ENCODE measurements at regions not wholly inside any gene's neighbourhood (a gene's known extent, or its start where the extent isn't known, plus 50 kb on each side); places are given as distances from the start of the nearest gene placed in this dataset.
A peak's percentile ranks its signal among the peaks of the same experiment; 100 is the strongest.
"Not testable (repeated sequence)": the region's sequence is repeated elsewhere in the genome, so short reads cannot be mapped to it uniquely, and the experiment has no call there.

DNA sequence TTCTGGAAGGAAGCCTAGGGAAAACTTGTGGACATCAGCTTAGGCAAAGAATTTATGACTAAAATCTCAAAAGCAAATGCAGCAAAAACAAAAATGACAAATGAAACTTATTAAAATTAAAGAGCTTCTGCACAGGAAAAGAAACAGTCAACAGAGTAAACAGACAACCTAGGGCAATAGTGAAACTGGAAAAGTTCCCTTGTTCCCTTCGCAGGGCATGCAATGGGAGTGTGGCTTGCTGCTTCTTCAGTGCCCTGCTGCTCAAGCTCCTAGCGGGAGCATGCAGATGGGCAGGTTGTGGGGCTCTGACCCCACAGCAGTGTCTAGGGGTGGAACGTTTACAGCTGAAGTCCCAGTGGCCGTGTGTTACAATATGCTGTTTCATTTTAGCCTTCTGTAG is 1797.4 kb downstream of the NCAM2 start:
- 69% methylated on average over 4 of the region's 4 CpGs for WGBS (ENCODE audit: insufficient coverage)
- no peak for DNase-seq
- Histone ChIP-seq H3K4me3 (ENCODE audit: low read length) (no peak overlapping the region), H3K27me3 (ENCODE audit: control insufficient read depth, insufficient read depth, low read length) (no peaks in the 10 kb centered on the region), H3K36me3 (ENCODE audit: control insufficient read depth, insufficient read depth, low read length) (no peaks in the 10 kb centered on the region), H3K4me1 (ENCODE audit: control insufficient read depth, insufficient read depth, low read length) (no peaks in the 10 kb centered on the region), H3K9me3 (replicated peaks; ENCODE audit: control insufficient read depth, low read depth, low read length) (no peaks in the 10 kb centered on the region), H3K27ac (ENCODE audit: low read length) (no peak overlapping the region)

DNA sequence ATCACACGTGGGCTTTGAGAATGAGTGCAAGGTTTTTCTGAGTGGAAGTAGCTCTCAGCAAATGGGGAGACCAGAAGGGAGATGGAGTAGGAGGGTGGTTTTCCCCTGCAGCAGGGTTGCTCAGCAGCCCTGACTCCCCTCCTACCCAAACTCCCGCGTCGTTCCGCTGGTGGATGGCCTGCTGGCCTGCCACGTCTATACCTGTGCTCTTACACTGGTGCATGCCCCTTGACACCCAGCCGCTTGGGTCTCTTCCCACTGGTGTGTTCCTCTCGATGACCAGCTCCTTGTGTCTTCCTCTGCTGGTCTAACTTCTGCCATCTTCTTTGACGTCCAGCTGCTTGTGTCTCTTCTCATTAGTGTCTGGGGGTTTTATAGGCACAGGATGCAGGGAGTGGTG is 1797.9 kb downstream of the NCAM2 start:
- Histone ChIP-seq H3K27ac (ENCODE audit: low read length) (no peak overlapping the region), H3K27me3 (ENCODE audit: control insufficient read depth, insufficient read depth, low read length) (no peaks in the 10 kb centered on the region), H3K36me3 (ENCODE audit: control insufficient read depth, insufficient read depth, low read length) (no peaks in the 10 kb centered on the region), H3K4me1 (ENCODE audit: control insufficient read depth, insufficient read depth, low read length) (no peaks in the 10 kb centered on the region), H3K9me3 (replicated peaks; ENCODE audit: control insufficient read depth, low read depth, low read length) (no peaks in the 10 kb centered on the region), H3K4me3 (ENCODE audit: low read length) (no peak overlapping the region)
- 91% methylated on average over 4 of the region's 9 CpGs for WGBS (ENCODE audit: insufficient coverage)
- DNase-seq: no peak

DNA sequence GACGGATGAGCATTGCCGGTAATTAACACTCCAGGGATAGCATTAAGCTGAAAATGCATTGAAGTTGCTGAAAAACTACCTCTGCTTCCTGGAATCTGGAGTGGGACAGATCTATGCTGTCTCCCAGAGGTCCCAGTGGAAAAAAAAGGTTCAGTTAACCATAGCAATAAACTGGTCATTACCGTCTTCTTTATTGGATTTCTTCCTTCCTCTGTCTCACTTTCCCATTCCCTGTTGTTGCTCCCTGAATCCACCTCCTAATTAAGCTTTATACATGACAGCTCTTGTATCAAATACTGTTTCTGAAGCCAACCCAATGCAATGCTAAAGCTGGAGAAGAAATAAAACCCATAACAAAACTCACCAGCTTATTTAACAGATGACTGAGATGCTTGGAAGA is 1805.9 kb downstream of the NCAM2 start:
- Histone ChIP-seq H3K27me3 (ENCODE audit: control insufficient read depth, insufficient read depth, low read length) (no peaks in the 10 kb centered on the region), H3K4me3 (ENCODE audit: low read length) (no peak overlapping the region), H3K36me3 (ENCODE audit: control insufficient read depth, insufficient read depth, low read length) (no peaks in the 10 kb centered on the region), H3K27ac (ENCODE audit: low read length) (no peak overlapping the region), H3K9me3 (replicated peaks; ENCODE audit: control insufficient read depth, low read depth, low read length) (no peaks in the 10 kb centered on the region), H3K4me1 (ENCODE audit: control insufficient read depth, insufficient read depth, low read length) (no peaks in the 10 kb centered on the region)
- DNase-seq: peak; percentile 56
- WGBS (ENCODE audit: insufficient coverage): 60% methylated on average over 1 of the region's 3 CpGs

DNA sequence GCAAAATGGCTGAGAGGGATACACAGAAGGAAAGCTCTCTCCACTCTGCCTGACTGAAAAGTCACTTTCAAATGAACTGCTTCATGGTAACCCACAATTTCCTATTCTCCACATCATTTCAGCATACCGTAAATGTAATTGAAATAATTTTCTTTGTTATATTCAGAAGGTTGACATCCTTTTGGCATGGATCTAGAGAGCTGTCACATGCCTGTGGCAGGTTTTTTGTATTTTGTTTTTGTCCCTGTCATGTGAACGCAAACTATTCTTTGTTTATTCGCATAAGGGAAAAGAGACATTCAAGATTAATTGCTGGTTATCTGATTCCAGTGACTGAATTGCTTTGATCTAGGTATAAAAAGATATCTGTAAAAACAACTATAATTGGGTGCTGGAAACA is 1808.1 kb downstream of the NCAM2 start:
- Histone ChIP-seq H3K27ac (ENCODE audit: low read length) (no peak overlapping the region), H3K4me3 (ENCODE audit: low read length) (no peak overlapping the region), H3K9me3 (replicated peaks; ENCODE audit: control insufficient read depth, low read depth, low read length) (no peaks in the 10 kb centered on the region), H3K36me3 (ENCODE audit: control insufficient read depth, insufficient read depth, low read length) (no peaks in the 10 kb centered on the region), H3K4me1 (ENCODE audit: control insufficient read depth, insufficient read depth, low read length) (no peaks in the 10 kb centered on the region), H3K27me3 (ENCODE audit: control insufficient read depth, insufficient read depth, low read length) (no peaks in the 10 kb centered on the region)
- 83% methylated on average over 1 of the region's 3 CpGs for WGBS (ENCODE audit: insufficient coverage)
- DNase-seq: no peak

DNA sequence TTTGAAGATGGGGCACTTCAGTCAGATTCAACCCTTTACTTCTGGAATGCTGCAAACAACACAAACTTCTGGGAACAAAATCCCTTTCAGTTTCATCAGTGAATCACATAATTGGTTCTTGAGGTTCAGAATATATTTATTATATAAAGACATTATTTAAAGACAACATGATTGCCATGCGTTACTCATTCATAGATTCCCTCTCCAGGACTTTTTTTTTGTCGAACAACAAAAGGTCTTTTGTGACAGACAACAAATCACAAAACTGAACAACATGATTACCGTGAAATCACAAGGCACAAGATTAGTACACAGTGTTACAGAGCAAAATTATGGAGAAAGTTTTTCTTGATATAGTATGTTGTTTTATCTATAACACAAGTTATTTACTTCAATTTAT is 1815.0 kb downstream of the NCAM2 start:
- Histone ChIP-seq H3K9me3 (replicated peaks; ENCODE audit: control insufficient read depth, low read depth, low read length) (no peaks in the 10 kb centered on the region), H3K27ac (ENCODE audit: low read length) (no peak overlapping the region), H3K27me3 (ENCODE audit: control insufficient read depth, insufficient read depth, low read length) (no peaks in the 10 kb centered on the region), H3K36me3 (ENCODE audit: control insufficient read depth, insufficient read depth, low read length) (no peaks in the 10 kb centered on the region), H3K4me1 (ENCODE audit: control insufficient read depth, insufficient read depth, low read length) (no peaks in the 10 kb centered on the region), H3K4me3 (ENCODE audit: low read length) (no peak overlapping the region)
- no CpG with 5 or more reads among the region's 3 CpGs for whole genome bisulfite sequencing (ENCODE audit: insufficient coverage)
- no peak for DNase-seq

DNA sequence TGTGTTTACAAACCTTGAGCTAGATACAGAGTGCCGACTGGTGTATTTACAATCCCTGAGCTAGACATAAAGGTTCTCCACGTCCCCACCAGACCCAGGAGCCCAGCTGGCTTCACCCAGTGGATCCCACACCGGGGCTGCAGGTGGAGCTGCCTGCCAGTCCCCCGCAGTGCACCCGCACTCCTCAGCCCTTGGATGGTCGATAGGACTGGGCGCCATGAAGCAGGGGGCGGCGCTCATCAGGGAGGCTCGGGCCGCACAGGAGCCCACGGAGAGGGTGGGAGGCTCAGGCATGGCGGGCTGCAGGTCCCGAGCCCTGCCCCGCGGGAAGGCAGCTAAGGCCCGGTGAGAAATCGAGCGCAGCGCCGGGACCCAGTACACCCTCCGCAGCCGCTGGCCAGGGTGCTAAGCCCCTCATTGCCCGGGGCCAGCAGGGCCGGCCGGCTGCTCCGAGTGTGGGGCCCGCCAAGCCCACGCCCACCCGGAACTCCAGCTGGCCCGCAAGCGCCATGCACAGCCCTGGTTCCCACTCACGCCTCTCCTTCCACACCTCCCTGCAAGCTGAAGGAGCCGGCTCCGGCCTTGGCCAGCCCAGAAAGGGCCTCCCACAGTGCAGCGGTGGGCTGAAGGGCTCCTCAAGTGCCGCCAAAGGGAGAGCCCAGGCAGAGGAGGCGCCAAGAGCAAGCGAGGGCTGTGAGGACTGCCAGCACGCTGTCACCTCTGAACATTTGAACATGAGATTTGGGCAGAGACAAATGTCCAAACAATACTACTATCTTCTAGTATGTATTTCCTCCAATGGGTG is 1820.7 kb downstream of the NCAM2 start:
- not testable (repeated sequence) for H3K27ac ChIP-seq (ENCODE audit: low read length); H3K27me3 ChIP-seq (ENCODE audit: control insufficient read depth, insufficient read depth, low read length); H3K4me1 ChIP-seq (ENCODE audit: control insufficient read depth, insufficient read depth, low read length); H3K4me3 ChIP-seq (ENCODE audit: low read length); DNase-seq; H3K9me3 ChIP-seq (replicated peaks; ENCODE audit: control insufficient read depth, low read depth, low read length); H3K36me3 ChIP-seq (ENCODE audit: control insufficient read depth, insufficient read depth, low read length)
- 95% methylated on average over 18 of the region's 40 CpGs for WGBS (ENCODE audit: insufficient coverage)

DNA sequence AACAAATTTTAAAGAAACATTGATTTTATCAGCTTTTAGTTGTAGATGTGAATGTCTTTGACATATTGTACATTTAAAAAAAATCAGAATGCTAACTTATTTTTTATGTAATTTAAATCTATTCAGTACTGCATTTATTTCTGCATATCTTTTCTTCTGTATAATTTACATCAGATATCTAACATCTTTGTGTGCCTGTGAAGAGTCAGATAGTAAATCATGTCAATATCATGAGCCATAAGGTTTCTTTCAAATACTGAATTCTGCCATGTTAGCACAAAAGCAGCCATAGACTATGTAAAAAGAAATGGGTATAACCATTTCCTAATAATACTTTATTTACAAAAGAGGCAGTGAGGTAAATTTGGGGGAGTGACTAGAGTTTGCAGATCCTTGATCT is 1829.2 kb downstream of the NCAM2 start:
- Histone ChIP-seq H3K9me3 (replicated peaks; ENCODE audit: control insufficient read depth, low read depth, low read length) (peaks cover 7% of the 10 kb centered on the region), H3K27ac (ENCODE audit: low read length) (no peak overlapping the region), H3K36me3 (ENCODE audit: control insufficient read depth, insufficient read depth, low read length) (no peaks in the 10 kb centered on the region), H3K4me3 (ENCODE audit: low read length) (no peak overlapping the region), H3K4me1 (ENCODE audit: control insufficient read depth, insufficient read depth, low read length) (no peaks in the 10 kb centered on the region), H3K27me3 (ENCODE audit: control insufficient read depth, insufficient read depth, low read length) (no peaks in the 10 kb centered on the region)
- no peak for DNase-seq

DNA sequence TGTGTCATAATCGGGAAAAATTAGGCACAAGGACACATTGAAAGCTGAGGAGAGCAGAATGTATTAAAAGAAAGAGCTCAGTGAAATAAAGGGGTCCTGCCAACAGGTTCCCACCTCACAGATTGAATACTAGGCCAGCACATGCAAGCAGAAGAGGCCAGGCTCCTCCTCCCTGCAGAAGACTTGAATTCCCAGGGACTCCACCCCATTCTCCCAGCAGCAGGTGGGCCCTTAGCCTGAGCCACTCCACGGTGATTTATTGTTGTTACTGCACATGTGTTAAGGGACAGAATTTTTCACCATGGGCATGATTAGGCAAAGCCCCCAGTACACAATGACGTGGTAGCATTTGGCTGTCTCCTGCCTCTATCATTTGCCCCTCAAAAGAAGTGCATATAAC is 1844.7 kb downstream of the NCAM2 start:
- no peak overlapping the region for H3K27ac ChIP-seq (ENCODE audit: low read length)
- 67% methylated on average over 1 of the region's 3 CpGs for WGBS (ENCODE audit: insufficient coverage)
- H3K4me3 ChIP-seq (ENCODE audit: low read length): no peak overlapping the region
- peak; percentile 1 for DNase-seq
- H3K4me1 ChIP-seq (ENCODE audit: control insufficient read depth, insufficient read depth, low read length): no peaks in the 10 kb centered on the region
- peaks cover 15% of the 10 kb centered on the region for H3K9me3 ChIP-seq (replicated peaks; ENCODE audit: control insufficient read depth, low read depth, low read length)
- H3K36me3 ChIP-seq (ENCODE audit: control insufficient read depth, insufficient read depth, low read length): no peaks in the 10 kb centered on the region
- H3K27me3 ChIP-seq (ENCODE audit: control insufficient read depth, insufficient read depth, low read length): no peaks in the 10 kb centered on the region

DNA sequence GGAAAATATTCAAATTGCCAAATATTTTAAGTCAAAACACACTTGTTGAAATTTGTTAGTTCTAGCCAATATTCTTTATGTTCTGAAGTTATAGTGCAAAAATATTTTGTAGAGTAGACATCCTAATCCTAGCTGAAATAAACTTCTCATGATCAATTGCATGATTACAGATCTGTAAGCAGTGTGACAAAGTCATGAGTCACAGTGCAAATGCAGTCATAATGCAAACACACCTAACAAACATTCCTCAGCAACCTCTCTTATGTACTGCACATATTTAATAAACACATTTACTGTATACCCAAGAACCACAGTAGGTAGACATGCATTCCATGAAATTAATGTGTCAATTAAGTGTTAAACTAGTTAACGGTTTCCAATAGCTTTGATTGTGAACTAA is 1857.4 kb downstream of the NCAM2 start:
- Histone ChIP-seq H3K4me3 (ENCODE audit: low read length) (no peak overlapping the region), H3K36me3 (ENCODE audit: control insufficient read depth, insufficient read depth, low read length) (no peaks in the 10 kb centered on the region), H3K4me1 (ENCODE audit: control insufficient read depth, insufficient read depth, low read length) (no peaks in the 10 kb centered on the region), H3K27ac (ENCODE audit: low read length) (no peak overlapping the region), H3K9me3 (replicated peaks; ENCODE audit: control insufficient read depth, low read depth, low read length) (no peaks in the 10 kb centered on the region), H3K27me3 (ENCODE audit: control insufficient read depth, insufficient read depth, low read length) (no peaks in the 10 kb centered on the region)
- DNase-seq: no peak
- no CpG with 5 or more reads among the region's 1 CpG for WGBS (ENCODE audit: insufficient coverage)

DNA sequence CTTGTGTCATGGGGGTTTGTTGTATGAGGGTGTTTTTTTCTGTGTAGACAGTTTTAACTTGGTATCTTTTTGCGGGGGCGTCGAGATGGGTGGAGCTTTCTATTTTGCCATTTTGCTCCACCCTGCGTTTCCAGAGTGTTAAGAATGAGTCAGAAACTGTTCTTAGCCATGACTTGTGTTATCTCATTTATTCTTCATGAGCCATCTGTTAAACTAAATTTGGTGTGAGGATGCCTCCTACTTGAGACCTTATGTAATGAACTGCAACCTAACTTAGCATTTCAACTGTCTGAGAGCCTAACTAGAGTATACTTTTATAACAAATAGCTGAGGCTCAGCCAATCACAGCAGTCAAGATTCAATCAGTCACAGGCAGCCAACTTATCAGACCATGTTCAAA is 1873.5 kb downstream of the NCAM2 start:
- no peak for DNase-seq
- no peak overlapping the region for H3K27ac ChIP-seq (ENCODE audit: low read length)
- no peak overlapping the region for H3K4me3 ChIP-seq (ENCODE audit: low read length)
- no peaks in the 10 kb centered on the region for H3K4me1 ChIP-seq (ENCODE audit: control insufficient read depth, insufficient read depth, low read length)
- H3K27me3 ChIP-seq (ENCODE audit: control insufficient read depth, insufficient read depth, low read length): no peaks in the 10 kb centered on the region
- WGBS (ENCODE audit: insufficient coverage): no CpG with 5 or more reads among the region's 4 CpGs
- no peaks in the 10 kb centered on the region for H3K36me3 ChIP-seq (ENCODE audit: control insufficient read depth, insufficient read depth, low read length)
- no peaks in the 10 kb centered on the region for H3K9me3 ChIP-seq (replicated peaks; ENCODE audit: control insufficient read depth, low read depth, low read length)

DNA sequence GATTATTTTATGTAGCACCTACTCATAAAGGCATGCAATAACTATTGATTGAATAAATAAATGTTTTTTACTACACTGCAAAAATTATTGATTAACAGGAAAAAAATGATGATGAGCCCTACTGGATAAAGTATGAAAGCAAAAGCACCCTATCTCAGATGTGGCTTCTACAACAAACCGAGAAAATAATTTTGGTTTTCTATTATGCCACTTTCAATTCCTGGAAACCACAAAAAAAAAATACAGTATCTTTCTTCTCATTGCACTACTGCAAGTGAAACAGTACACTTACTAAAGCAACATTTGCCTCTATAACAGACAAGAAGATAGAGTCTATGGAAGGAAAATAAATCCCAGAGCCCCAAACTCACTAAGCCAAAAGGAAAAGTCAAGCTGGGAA is 1882.4 kb downstream of the NCAM2 start:
- no peak overlapping the region for H3K4me3 ChIP-seq (ENCODE audit: low read length)
- no peaks in the 10 kb centered on the region for H3K4me1 ChIP-seq (ENCODE audit: control insufficient read depth, insufficient read depth, low read length)
- no peak for DNase-seq
- H3K9me3 ChIP-seq (replicated peaks; ENCODE audit: control insufficient read depth, low read depth, low read length): no peaks in the 10 kb centered on the region
- H3K27ac ChIP-seq (ENCODE audit: low read length): no peak overlapping the region
- H3K27me3 ChIP-seq (ENCODE audit: control insufficient read depth, insufficient read depth, low read length): no peaks in the 10 kb centered on the region
- no peaks in the 10 kb centered on the region for H3K36me3 ChIP-seq (ENCODE audit: control insufficient read depth, insufficient read depth, low read length)
- no CpG with 5 or more reads among the region's 1 CpG for WGBS (ENCODE audit: insufficient coverage)

All from muscle of leg (tissue), 3 donors.